ENCODE measurements at regions not wholly inside any gene's neighbourhood (a gene's known extent, or its start where the extent isn't known, plus 50 kb on each side); places are given as distances from the start of the nearest gene placed in this dataset.

DNA sequence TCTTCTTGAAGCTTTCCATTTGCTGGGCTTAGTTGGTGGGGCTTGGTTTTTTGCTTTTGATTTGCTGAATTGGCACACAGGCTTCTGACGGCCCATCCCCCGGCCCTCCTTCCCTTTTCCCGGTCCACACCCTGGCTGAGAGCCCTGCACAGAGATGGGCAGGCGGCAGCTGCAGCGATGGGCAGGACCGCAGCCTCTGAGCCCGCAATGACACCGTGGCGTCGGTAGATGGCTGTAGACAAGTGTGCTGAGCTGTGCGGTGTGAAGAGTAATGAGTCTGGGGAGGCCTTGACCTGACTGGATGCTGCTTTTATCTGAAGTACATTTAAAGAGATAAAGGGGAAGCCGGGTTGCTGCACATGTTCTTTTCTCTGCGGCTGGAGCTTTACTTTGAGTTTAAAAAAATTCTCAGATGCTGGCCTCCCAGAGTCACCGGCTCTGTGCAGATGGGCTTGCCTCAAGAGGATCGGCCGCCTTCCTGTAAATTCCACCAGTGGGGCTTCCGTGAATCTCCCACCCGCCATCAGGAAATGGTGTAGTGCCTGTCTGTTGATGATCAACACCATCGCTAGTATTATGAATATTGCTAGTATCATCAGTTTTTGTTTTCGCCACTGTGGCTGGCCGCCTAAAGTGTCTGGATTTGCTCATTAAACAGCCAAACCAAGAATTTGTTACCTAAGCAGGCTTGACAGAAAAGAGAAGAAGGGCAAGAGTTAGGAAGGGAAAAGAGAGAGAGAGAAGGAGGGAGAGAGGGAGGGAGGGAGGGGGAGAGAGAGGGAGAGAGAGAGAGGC, 245.6 kb upstream of the RBFOX1 start:
- H3K27me3 ChIP-seq (ENCODE audit: control insufficient read depth, insufficient read depth, low read length, poor library complexity, severe bottlenecking) = peaks cover 10% of the 10 kb centered on the region
- H3K36me3 ChIP-seq (ENCODE audit: control insufficient read depth, insufficient read depth, low read length) = no peaks in the 10 kb centered on the region
- no peaks in the 10 kb centered on the region for H3K9me3 ChIP-seq (ENCODE audit: control insufficient read depth, low read length)
- no peak overlapping the region for H3K4me3 ChIP-seq (ENCODE audit: insufficient read depth, low read depth, low read length)
- H3K27ac ChIP-seq (ENCODE audit: insufficient read depth, low read depth, low read length, poor library complexity, severe bottlenecking) = no peak overlapping the region
- H3K4me1 ChIP-seq (ENCODE audit: control insufficient read depth, insufficient read depth, low read length) = peaks cover 25% of the 10 kb centered on the region
- 42 to 44% methylated on average over 21 of the region's 21 CpGs for WGBS, 2 experiments

DNA sequence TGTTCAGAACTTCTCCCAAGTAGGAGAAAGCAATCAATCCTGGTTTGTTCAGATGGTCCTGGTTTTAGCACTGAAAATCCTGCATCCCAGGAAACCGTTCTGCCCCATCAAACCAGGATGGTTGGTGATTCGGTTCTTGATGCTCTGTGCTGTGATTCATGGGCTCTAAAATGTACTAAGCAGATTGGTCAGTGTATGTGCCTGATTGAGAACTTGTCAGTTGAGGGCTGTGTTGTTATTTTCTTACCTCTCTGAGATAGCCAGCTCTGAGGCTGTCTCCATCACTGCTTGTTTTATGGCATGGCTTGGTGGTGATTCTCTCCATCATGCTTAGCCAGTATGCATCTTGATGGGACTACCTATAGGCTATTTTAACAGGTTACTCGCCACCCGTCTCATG, 246.9 kb upstream of the RBFOX1 start:
- peaks cover 20% of the 10 kb centered on the region for H3K4me1 ChIP-seq (ENCODE audit: control insufficient read depth, insufficient read depth, low read length)
- no peaks in the 10 kb centered on the region for H3K36me3 ChIP-seq (ENCODE audit: control insufficient read depth, insufficient read depth, low read length)
- 82 to 96% methylated on average over 4 of the region's 4 CpGs for WGBS, 2 experiments
- H3K9me3 ChIP-seq (ENCODE audit: control insufficient read depth, low read length) = no peaks in the 10 kb centered on the region
- no peak overlapping the region for H3K27ac ChIP-seq (ENCODE audit: insufficient read depth, low read depth, low read length, poor library complexity, severe bottlenecking)
- H3K27me3 ChIP-seq (ENCODE audit: control insufficient read depth, insufficient read depth, low read length, poor library complexity, severe bottlenecking) = peaks cover 10% of the 10 kb centered on the region
- no peak overlapping the region for H3K4me3 ChIP-seq (ENCODE audit: insufficient read depth, low read depth, low read length)

DNA sequence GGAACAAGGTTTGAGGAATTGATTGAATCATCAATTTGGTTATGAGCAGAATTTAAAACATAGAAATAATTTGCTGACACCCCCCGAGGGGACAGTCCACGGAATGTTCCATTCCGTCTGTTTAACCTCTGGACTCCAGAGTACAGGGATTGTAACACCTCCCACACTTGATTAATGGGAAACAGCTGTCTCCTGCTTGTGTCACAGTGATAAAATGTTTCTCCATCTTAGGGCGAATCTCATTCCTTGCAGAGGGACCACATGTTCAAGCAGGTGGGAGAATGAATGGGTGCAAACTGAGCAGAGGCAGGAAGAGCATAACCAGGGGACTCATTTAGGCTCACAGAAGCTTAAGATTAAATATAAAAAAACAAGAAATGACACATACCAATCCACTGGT, 249.5 kb upstream of the RBFOX1 start:
- no peaks in the 10 kb centered on the region for H3K36me3 ChIP-seq (ENCODE audit: control insufficient read depth, insufficient read depth, low read length)
- H3K27ac ChIP-seq (ENCODE audit: insufficient read depth, low read depth, low read length, poor library complexity, severe bottlenecking) = no peak overlapping the region
- H3K27me3 ChIP-seq (ENCODE audit: control insufficient read depth, insufficient read depth, low read length, poor library complexity, severe bottlenecking) = peaks cover 10% of the 10 kb centered on the region
- no peaks in the 10 kb centered on the region for H3K9me3 ChIP-seq (ENCODE audit: control insufficient read depth, low read length)
- no peak overlapping the region for H3K4me3 ChIP-seq (ENCODE audit: insufficient read depth, low read depth, low read length)
- WGBS, 2 experiments = 81 to 82% methylated on average over 4 of the region's 4 CpGs
- H3K4me1 ChIP-seq (ENCODE audit: control insufficient read depth, insufficient read depth, low read length) = peaks cover 6% of the 10 kb centered on the region

DNA sequence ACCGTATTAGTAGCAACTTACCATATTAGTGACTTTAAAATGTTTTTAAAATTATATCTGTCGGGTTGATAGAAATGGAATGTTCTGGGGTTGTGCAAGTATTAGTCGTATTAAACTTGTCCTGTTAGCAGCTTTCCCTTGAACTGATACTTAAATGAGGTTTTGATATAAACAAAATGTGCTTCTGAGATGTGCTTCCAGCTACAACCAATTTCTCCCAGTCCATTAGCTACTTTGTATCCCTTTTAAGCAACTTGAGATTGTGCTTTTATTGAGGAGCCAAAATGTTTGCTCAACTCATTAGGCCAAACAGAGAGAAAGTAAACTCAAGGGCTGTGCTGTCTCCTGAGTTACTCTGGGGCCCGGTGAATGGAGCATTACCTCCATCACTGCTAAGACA, 255.0 kb upstream of the RBFOX1 start:
- Histone ChIP-seq H3K36me3 (ENCODE audit: control insufficient read depth, insufficient read depth, low read length) (no peaks in the 10 kb centered on the region), H3K9me3 (ENCODE audit: control insufficient read depth, low read length) (no peaks in the 10 kb centered on the region), H3K27ac (ENCODE audit: insufficient read depth, low read depth, low read length, poor library complexity, severe bottlenecking) (no peak overlapping the region), H3K4me1 (ENCODE audit: control insufficient read depth, insufficient read depth, low read length) (no peaks in the 10 kb centered on the region), H3K27me3 (ENCODE audit: control insufficient read depth, insufficient read depth, low read length, poor library complexity, severe bottlenecking) (no peaks in the 10 kb centered on the region), H3K4me3 (ENCODE audit: insufficient read depth, low read depth, low read length) (no peak overlapping the region)
- WGBS, 2 experiments = 89 to 95% methylated on average over 3 of the region's 4 CpGs

- H3K4me1 ChIP-seq (ENCODE audit: control insufficient read depth, insufficient read depth, low read length) = no peaks in the 10 kb centered on the region
- no peak overlapping the region for H3K27ac ChIP-seq (ENCODE audit: insufficient read depth, low read depth, low read length, poor library complexity, severe bottlenecking)
- no peaks in the 10 kb centered on the region for H3K9me3 ChIP-seq (ENCODE audit: control insufficient read depth, low read length)
- no peak overlapping the region for H3K4me3 ChIP-seq (ENCODE audit: insufficient read depth, low read depth, low read length)
- 97 to 99% methylated on average over 4 of the region's 4 CpGs for WGBS, 2 experiments
- no peaks in the 10 kb centered on the region for H3K36me3 ChIP-seq (ENCODE audit: control insufficient read depth, insufficient read depth, low read length)
- H3K27me3 ChIP-seq (ENCODE audit: control insufficient read depth, insufficient read depth, low read length, poor library complexity, severe bottlenecking) = no peaks in the 10 kb centered on the region
Measured at GRCh38 chr16:7074715-7075114, 257.9 kb upstream of the RBFOX1 start.

GRCh38 chr16:7057458-7057857, 275.2 kb upstream of the RBFOX1 start:
- Histone ChIP-seq H3K27me3 (ENCODE audit: control insufficient read depth, insufficient read depth, low read length, poor library complexity, severe bottlenecking) (no peaks in the 10 kb centered on the region), H3K36me3 (ENCODE audit: control insufficient read depth, insufficient read depth, low read length) (no peaks in the 10 kb centered on the region), H3K4me3 (ENCODE audit: insufficient read depth, low read depth, low read length) (no peak overlapping the region), H3K27ac (ENCODE audit: insufficient read depth, low read depth, low read length, poor library complexity, severe bottlenecking) (no peak overlapping the region), H3K9me3 (ENCODE audit: control insufficient read depth, low read length) (no peaks in the 10 kb centered on the region), H3K4me1 (ENCODE audit: control insufficient read depth, insufficient read depth, low read length) (peaks cover 7% of the 10 kb centered on the region)
- 94 to 95% methylated on average over 5 of the region's 5 CpGs for WGBS, 2 experiments

- Histone ChIP-seq H3K27me3 (ENCODE audit: control insufficient read depth, insufficient read depth, low read length, poor library complexity, severe bottlenecking) (no peaks in the 10 kb centered on the region), H3K36me3 (ENCODE audit: control insufficient read depth, insufficient read depth, low read length) (no peaks in the 10 kb centered on the region), H3K4me1 (ENCODE audit: control insufficient read depth, insufficient read depth, low read length) (peaks cover 7% of the 10 kb centered on the region), H3K4me3 (ENCODE audit: insufficient read depth, low read depth, low read length) (no peak overlapping the region), H3K9me3 (ENCODE audit: control insufficient read depth, low read length) (no peaks in the 10 kb centered on the region), H3K27ac (ENCODE audit: insufficient read depth, low read depth, low read length, poor library complexity, severe bottlenecking) (no peak overlapping the region)
- WGBS, 2 experiments = 82 to 87% methylated on average over 6 of the region's 6 CpGs
Measured at GRCh38 chr16:7055443-7055842, 277.2 kb upstream of the RBFOX1 start.

GRCh38 chr16:7051591-7052349, 280.9 kb upstream of the RBFOX1 start:
- no peak overlapping the region for H3K4me3 ChIP-seq (ENCODE audit: insufficient read depth, low read depth, low read length)
- no peaks in the 10 kb centered on the region for H3K36me3 ChIP-seq (ENCODE audit: control insufficient read depth, insufficient read depth, low read length)
- H3K27me3 ChIP-seq (ENCODE audit: control insufficient read depth, insufficient read depth, low read length, poor library complexity, severe bottlenecking) = no peaks in the 10 kb centered on the region
- H3K4me1 ChIP-seq (ENCODE audit: control insufficient read depth, insufficient read depth, low read length) = peaks cover 1% of the 10 kb centered on the region
- no peaks in the 10 kb centered on the region for H3K9me3 ChIP-seq (ENCODE audit: control insufficient read depth, low read length)
- 94 to 96% methylated on average over 3 to 4 of the region's 4 CpGs for WGBS, 2 experiments
- H3K27ac ChIP-seq (ENCODE audit: insufficient read depth, low read depth, low read length, poor library complexity, severe bottlenecking) = no peak overlapping the region

GRCh38 chr16:7044331-7044730, 288.3 kb upstream of the RBFOX1 start:
- no peaks in the 10 kb centered on the region for H3K9me3 ChIP-seq (ENCODE audit: control insufficient read depth, low read length)
- H3K4me1 ChIP-seq (ENCODE audit: control insufficient read depth, insufficient read depth, low read length) = no peaks in the 10 kb centered on the region
- no peaks in the 10 kb centered on the region for H3K36me3 ChIP-seq (ENCODE audit: control insufficient read depth, insufficient read depth, low read length)
- H3K27ac ChIP-seq (ENCODE audit: insufficient read depth, low read depth, low read length, poor library complexity, severe bottlenecking) = no peak overlapping the region
- H3K4me3 ChIP-seq (ENCODE audit: insufficient read depth, low read depth, low read length) = no peak overlapping the region
- 92 to 93% methylated on average over 4 to 6 of the region's 6 CpGs for WGBS, 2 experiments
- H3K27me3 ChIP-seq (ENCODE audit: control insufficient read depth, insufficient read depth, low read length, poor library complexity, severe bottlenecking) = no peaks in the 10 kb centered on the region

DNA sequence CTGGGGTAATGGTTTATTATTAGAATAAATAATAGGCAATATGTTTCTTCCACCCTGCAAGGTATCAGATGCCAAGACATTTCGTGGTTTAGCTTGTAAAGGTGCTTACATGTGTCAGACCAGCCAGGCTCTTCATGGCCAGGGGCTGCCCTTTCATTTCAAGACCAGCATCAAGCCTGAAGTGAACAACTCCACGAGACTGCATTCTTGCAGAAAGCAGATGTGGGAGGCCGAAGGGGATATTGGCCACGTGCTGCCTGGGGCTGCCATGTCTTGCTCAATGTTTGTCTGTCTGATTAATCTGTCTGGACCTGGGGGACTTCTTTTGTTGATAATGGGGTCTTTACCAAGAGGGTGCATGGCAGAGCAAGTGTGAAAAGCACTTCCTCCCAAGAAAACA, 294.2 kb upstream of the RBFOX1 start:
- WGBS, 2 experiments = 88 to 96% methylated on average over 4 of the region's 4 CpGs
- H3K36me3 ChIP-seq (ENCODE audit: control insufficient read depth, insufficient read depth, low read length) = no peaks in the 10 kb centered on the region
- H3K9me3 ChIP-seq (ENCODE audit: control insufficient read depth, low read length) = no peaks in the 10 kb centered on the region
- H3K27ac ChIP-seq (ENCODE audit: insufficient read depth, low read depth, low read length, poor library complexity, severe bottlenecking) = no peak overlapping the region
- H3K4me1 ChIP-seq (ENCODE audit: control insufficient read depth, insufficient read depth, low read length) = no peaks in the 10 kb centered on the region
- no peaks in the 10 kb centered on the region for H3K27me3 ChIP-seq (ENCODE audit: control insufficient read depth, insufficient read depth, low read length, poor library complexity, severe bottlenecking)
- H3K4me3 ChIP-seq (ENCODE audit: insufficient read depth, low read depth, low read length) = no peak overlapping the region
